ENCODE measurements at regions not wholly inside any gene's neighbourhood (a gene's known extent, or its start where the extent isn't known, plus 50 kb on each side); places are given as distances from the start of the nearest gene placed in this dataset.

- TF ChIP-seq EP300 (IDR thresholded peaks at IDR 0.05) (no peak), CTCF (IDR thresholded peaks at IDR 0.05) (no peak), POLR2A (IDR thresholded peaks at IDR 0.05; ENCODE audit: low read depth) (no peak)
Measured at GRCh38 chr4:129543299-129543698, 447.3 kb downstream of the C4orf33 start.
